CD4-positive, alpha-beta T cell (primary cell): ENCODE measurements at regions not wholly inside any gene's neighbourhood (a gene's known extent, or its start where the extent isn't known, plus 50 kb on each side); places are given as distances from the start of the nearest gene placed in this dataset.

Experiments
- ATAC-seq: fragments of 200-7000 bp; cut with Tn5 transposase; one replicate; pipeline ENCODE4 v1.10.0; 2022; ENCODE audit warnings: mild to moderate bottlenecking; ENCODE audit not compliant: poor library complexity
- CTCF ChIA-PET: fragments of 350-600 bp; sonication (Branson Sonifier 250); formaldehyde crosslinking; loops from one replicate; lab custom pipeline; 2021; ENCODE audit warnings: antibody characterized with exemption, inconsistent platforms; lab: Charles Lee
- POLR2A ChIA-PET: fragments of 350-600 bp; sonication (Branson Sonifier 250); formaldehyde crosslinking; loops from one replicate; lab custom pipeline; 2021; ENCODE audit warnings: antibody characterized with exemption, inconsistent platforms; lab: Charles Lee
- DNase-seq, 14 experiments: peaks; one replicate each; pipeline ENCODE4 v3.0.0-alpha.2; 2013 to 2020; ENCODE audit warnings: mixed read lengths in 2 of 14
- H3K27ac ChIP-seq, 2 donors: one replicate each; pipeline versions ENCODE4 v1.5.1 to v1.7.0; 2013; ENCODE audit warnings: low read length in 2 of 2, low read depth in 1 of 2, mild to moderate bottlenecking in 1 of 2
- H3K27me3 ChIP-seq, 2 experiments: 1 replicate in 1 of 2; 2 replicates in 1 of 2; pipeline versions ENCODE4 v1.6.1 to v1.7.0; 2013; ENCODE audit warnings: low read length in 2 of 2, control low read depth in 1 of 2, mild to moderate bottlenecking in 1 of 2, moderate library complexity in 1 of 2; ENCODE audit not compliant: insufficient read depth in 2 of 2, control insufficient read depth in 1 of 2
- H3K36me3 ChIP-seq: one replicate; pipeline ENCODE4 v1.6.1; 2013; ENCODE audit warnings: low read length, control low read depth; ENCODE audit not compliant: insufficient read depth
- H3K4me1 ChIP-seq: one replicate; pipeline ENCODE4 v1.6.1; 2013; ENCODE audit warnings: low read length, control low read depth; ENCODE audit not compliant: insufficient read depth
- H3K4me3 ChIP-seq: one replicate; pipeline ENCODE4 v1.5.1; 2013; ENCODE audit warnings: mild to moderate bottlenecking, low read length, moderate library complexity
- H3K9me3 ChIP-seq, 2 experiments: 1 replicate in 1 of 2; 2 replicates in 1 of 2; pipeline versions ENCODE4 v1.6.1 to v1.7.0; 2013; ENCODE audit warnings: low read length in 2 of 2, mild to moderate bottlenecking in 2 of 2, control low read depth in 1 of 2, moderate library complexity in 1 of 2; ENCODE audit not compliant: control insufficient read depth in 1 of 2, insufficient read depth in 1 of 2
- H3K27ac Mint-ChIP-seq: one replicate; pipeline ENCODE4 v1.8.0; 2020; ENCODE audit warnings: mixed read lengths
- H3K27me3 Mint-ChIP-seq: one replicate; pipeline ENCODE4 v1.8.0; 2021; ENCODE audit warnings: mixed read lengths
- H3K36me3 Mint-ChIP-seq: one replicate; pipeline ENCODE4 v1.8.0; 2021; ENCODE audit warnings: low read depth, mixed read lengths
- H3K4me1 Mint-ChIP-seq: one replicate; pipeline ENCODE4 v1.8.0; 2021; ENCODE audit warnings: low read depth, mixed read lengths
- H3K4me3 Mint-ChIP-seq: one replicate; pipeline ENCODE4 v1.8.0; 2020; ENCODE audit warnings: mild to moderate bottlenecking, mixed read lengths
- H3K9me3 Mint-ChIP-seq: one replicate; pipeline ENCODE4 v1.8.0; 2020; ENCODE audit warnings: mixed read lengths
- intact Hi-C, 2 experiments: fragments of 100-400 bp; cut with DNase I in 1 of 2; cut with micrococcal nuclease in 1 of 2; formaldehyde crosslinking; loops; one replicate each; pipeline versions ENCODE4 v1.15.1 to v1.9.0; 2023 to 2025; cut with DNase I, micrococcal nuclease
- TF ChIP-seq, protein P1 (sequence below): fragments of 200-600 bp; IDR thresholded peaks from one replicate; pipeline ENCODE4 v1.8.0; 2022; ENCODE audit warnings: antibody characterized with exemption, mild to moderate bottlenecking

DNA sequence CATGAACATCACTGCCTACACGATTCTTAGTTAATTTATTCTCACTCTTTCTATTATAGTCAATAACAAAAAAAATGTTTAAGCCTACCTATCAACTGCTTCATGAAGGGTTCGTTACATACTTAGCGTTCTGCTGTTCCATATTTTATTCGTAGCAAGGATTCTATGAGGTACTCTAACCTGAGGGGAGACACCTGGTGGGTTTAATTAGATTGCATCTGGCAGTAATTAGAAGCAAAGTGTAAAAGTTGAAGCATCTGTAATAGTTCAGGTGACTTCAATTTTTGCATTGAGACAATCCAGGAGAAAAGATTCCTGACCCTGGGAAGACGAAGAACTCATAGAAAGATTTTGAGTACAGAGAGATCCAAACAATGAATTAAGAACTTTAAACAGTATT is 1655.8 kb upstream of the TENM3 start:
- H3K9me3 Mint-ChIP-seq, result no peaks in the 10 kb centered on the region
- no peaks in the 10 kb centered on the region for H3K27me3 Mint-ChIP-seq
- no peak overlapping the region for H3K4me3 Mint-ChIP-seq
- H3K36me3 ChIP-seq, result no peaks in the 10 kb centered on the region
- H3K4me1 Mint-ChIP-seq, result no peaks in the 10 kb centered on the region
- H3K27ac ChIP-seq, result no peak overlapping the region
- CTCF ChIA-PET, result no interaction called here
- TF ChIP-seq, protein P1, sequence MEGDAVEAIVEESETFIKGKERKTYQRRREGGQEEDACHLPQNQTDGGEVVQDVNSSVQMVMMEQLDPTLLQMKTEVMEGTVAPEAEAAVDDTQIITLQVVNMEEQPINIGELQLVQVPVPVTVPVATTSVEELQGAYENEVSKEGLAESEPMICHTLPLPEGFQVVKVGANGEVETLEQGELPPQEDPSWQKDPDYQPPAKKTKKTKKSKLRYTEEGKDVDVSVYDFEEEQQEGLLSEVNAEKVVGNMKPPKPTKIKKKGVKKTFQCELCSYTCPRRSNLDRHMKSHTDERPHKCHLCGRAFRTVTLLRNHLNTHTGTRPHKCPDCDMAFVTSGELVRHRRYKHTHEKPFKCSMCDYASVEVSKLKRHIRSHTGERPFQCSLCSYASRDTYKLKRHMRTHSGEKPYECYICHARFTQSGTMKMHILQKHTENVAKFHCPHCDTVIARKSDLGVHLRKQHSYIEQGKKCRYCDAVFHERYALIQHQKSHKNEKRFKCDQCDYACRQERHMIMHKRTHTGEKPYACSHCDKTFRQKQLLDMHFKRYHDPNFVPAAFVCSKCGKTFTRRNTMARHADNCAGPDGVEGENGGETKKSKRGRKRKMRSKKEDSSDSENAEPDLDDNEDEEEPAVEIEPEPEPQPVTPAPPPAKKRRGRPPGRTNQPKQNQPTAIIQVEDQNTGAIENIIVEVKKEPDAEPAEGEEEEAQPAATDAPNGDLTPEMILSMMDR, result no peak
- H3K4me1 ChIP-seq, result no peaks in the 10 kb centered on the region
- intact Hi-C loops, result no loop called here
- H3K9me3 ChIP-seq, result peaks cover 0 to 4% of the 10 kb centered on the region in 2 experiments
- H3K36me3 Mint-ChIP-seq, result no peaks in the 10 kb centered on the region
- DNase-seq (no peak), ATAC-seq (no peak)
- POLR2A ChIA-PET, result no interaction called here
- no peaks in the 10 kb centered on the region for H3K27me3 ChIP-seq
- H3K27ac Mint-ChIP-seq, result no peak overlapping the region
- H3K4me3 ChIP-seq, result no peak overlapping the region

DNA sequence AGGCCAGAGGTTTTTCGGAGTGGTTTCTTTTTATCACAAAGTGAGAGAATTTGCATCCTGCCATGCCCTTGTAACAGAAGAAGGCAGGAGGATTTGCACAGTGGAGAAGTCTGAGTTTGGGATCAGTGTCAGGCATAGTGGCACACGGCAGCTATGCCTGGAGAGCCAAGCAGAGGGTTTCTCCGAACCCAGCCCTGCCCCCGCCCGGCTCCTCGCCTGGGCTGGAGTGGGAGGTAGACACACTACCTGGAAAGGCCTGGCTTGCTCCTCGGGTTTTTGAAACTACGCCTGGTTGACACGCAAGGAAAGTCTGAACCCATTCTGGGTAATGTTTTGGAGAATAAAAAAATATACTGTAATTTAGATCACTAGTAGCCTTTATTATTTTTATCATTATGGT is 1653.6 kb upstream of the TENM3 start:
- H3K27me3 Mint-ChIP-seq, result no peaks in the 10 kb centered on the region
- no peak overlapping the region for H3K27ac Mint-ChIP-seq
- ChIA-PET CTCF (no interaction called here), POLR2A (no interaction called here)
- H3K9me3 ChIP-seq, result peaks cover 0 to 8% of the 10 kb centered on the region in 2 experiments
- DNase-seq (no peak), ATAC-seq (no peak)
- no peaks in the 10 kb centered on the region for H3K36me3 Mint-ChIP-seq
- H3K4me3 ChIP-seq, result no peak overlapping the region
- H3K27ac ChIP-seq, result no peak overlapping the region
- TF ChIP-seq, protein P1, result no peak
- intact Hi-C loops, result no loop called here
- H3K36me3 ChIP-seq, result no peaks in the 10 kb centered on the region
- no peaks in the 10 kb centered on the region for H3K9me3 Mint-ChIP-seq
- H3K4me1 Mint-ChIP-seq, result no peaks in the 10 kb centered on the region
- no peaks in the 10 kb centered on the region for H3K4me1 ChIP-seq
- no peaks in the 10 kb centered on the region for H3K27me3 ChIP-seq
- no peak overlapping the region for H3K4me3 Mint-ChIP-seq

DNA sequence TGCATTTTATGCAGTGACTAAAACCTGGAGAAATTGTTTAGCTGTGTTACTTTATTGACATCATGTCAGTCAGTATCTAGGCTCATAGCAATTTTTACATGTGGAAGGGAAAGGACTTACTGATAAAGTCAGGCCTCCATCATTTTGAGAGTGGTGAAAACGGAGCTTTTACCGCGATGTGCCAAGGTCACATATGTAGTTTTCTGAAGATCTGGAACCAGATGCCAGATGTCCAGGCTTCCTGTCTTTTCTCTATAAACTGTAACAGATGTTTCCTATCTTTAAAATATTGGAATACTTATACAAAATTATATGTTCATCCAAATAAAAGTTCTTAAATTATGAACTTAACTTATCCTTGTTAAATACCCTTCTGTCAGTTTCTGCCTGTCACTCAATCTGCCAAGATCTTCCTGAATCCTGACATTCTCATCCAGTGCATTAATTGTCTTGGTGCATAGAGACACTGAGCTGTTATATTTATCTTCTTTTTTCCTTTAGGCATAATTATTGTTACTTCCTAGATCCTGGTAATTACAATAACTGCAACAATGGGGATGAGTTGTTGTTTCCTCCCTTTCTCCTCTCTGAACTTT is 1646.2 kb upstream of the TENM3 start:
- H3K9me3 Mint-ChIP-seq, result peaks cover 6% of the 10 kb centered on the region

More for the DNA sequence above, 1646.2 kb upstream of the TENM3 start:
- intact Hi-C loops, result no loop called here
- Mint-ChIP-seq H3K4me1 (no peaks in the 10 kb centered on the region), H3K4me3 (no peak overlapping the region), H3K27me3 (no peaks in the 10 kb centered on the region), H3K36me3 (no peaks in the 10 kb centered on the region), H3K27ac (no peak overlapping the region)
- DNase-seq, result no peak
- Histone ChIP-seq H3K27ac (no peak overlapping the region), H3K27me3 (no peaks in the 10 kb centered on the region), H3K4me1 (no peaks in the 10 kb centered on the region), H3K36me3 (no peaks in the 10 kb centered on the region), H3K4me3 (no peak overlapping the region), H3K9me3 (peaks cover 0 to 4% of the 10 kb centered on the region in 2 experiments)
- POLR2A ChIA-PET, result no interaction called here
- no peak for ATAC-seq
- CTCF ChIA-PET, result no interaction called here
- TF ChIP-seq, protein P1, result no peak
